ENCODE measurements at regions not wholly inside any gene's neighbourhood (a gene's known extent, or its start where the extent isn't known, plus 50 kb on each side); places are given as distances from the start of the nearest gene placed in this dataset.

DNA sequence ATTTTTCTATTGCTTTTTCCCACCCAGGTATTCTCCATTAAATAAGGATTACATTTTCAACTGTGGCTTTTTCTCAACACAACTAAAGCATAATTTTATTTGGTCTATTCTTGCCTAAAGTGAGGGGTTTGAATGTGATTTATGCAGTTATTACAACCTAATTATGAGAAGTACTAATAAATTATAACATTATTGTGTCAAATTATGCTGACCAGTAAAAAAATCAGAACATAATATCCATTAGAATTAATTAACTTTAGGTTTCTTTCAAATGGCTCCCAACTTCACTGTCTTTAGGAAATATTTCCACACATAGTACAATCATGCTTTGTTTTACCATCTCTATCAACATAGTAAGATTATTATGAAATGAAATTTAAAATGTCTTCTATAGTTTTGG, 1293.9 kb downstream of the FSTL5 start:
- Histone ChIP-seq H3K27me3 (ENCODE audit: control insufficient read depth, insufficient read depth, low read length) (no peaks in the 10 kb centered on the region), H2AFZ (no peak overlapping the region), H3K4me1 (no peaks in the 10 kb centered on the region), H3K4me2 (ENCODE audit: low read length) (no peak overlapping the region), H3K27ac (no peak overlapping the region), H3K9me3 (ENCODE audit: control insufficient read depth, low read length) (no peaks in the 10 kb centered on the region), H3K79me2 (no peaks in the 10 kb centered on the region), H3K4me3 (ENCODE audit: low read depth, low read length) (no peak overlapping the region), H3K9ac (no peak overlapping the region), H3K36me3 (ENCODE audit: control insufficient read depth, insufficient read depth, low read length) (no peaks in the 10 kb centered on the region)
- TF ChIP-seq, protein P1, sequence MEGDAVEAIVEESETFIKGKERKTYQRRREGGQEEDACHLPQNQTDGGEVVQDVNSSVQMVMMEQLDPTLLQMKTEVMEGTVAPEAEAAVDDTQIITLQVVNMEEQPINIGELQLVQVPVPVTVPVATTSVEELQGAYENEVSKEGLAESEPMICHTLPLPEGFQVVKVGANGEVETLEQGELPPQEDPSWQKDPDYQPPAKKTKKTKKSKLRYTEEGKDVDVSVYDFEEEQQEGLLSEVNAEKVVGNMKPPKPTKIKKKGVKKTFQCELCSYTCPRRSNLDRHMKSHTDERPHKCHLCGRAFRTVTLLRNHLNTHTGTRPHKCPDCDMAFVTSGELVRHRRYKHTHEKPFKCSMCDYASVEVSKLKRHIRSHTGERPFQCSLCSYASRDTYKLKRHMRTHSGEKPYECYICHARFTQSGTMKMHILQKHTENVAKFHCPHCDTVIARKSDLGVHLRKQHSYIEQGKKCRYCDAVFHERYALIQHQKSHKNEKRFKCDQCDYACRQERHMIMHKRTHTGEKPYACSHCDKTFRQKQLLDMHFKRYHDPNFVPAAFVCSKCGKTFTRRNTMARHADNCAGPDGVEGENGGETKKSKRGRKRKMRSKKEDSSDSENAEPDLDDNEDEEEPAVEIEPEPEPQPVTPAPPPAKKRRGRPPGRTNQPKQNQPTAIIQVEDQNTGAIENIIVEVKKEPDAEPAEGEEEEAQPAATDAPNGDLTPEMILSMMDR (IDR thresholded peaks at IDR 0.05) = no peak

DNA sequence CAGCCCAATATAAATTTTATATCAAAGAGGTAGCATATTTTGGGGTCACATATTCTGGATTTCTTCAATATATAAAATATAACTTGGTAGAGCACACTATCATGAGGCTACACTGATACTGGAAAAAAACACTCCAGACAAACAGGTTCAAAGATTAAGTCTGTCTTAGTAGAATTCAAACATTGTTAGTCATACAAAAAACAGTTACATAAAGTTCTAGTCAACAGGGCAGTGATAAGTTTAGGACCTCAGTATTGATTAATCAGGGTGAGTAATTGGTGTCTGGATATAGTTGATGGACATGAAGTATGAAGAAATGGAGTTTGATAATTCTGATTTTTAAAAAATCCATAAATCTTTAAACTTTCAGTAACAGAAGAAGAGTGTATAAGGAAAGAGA, 1291.3 kb downstream of the FSTL5 start:
- H3K4me2 ChIP-seq (ENCODE audit: low read length) = no peak overlapping the region
- H3K27ac ChIP-seq = no peak overlapping the region
- no peaks in the 10 kb centered on the region for H3K27me3 ChIP-seq (ENCODE audit: control insufficient read depth, insufficient read depth, low read length)
- H3K9ac ChIP-seq = no peak overlapping the region
- H3K4me1 ChIP-seq = no peaks in the 10 kb centered on the region
- TF ChIP-seq, protein P1 (IDR thresholded peaks at IDR 0.05) = no peak
- H3K79me2 ChIP-seq = no peaks in the 10 kb centered on the region
- no peak overlapping the region for H3K4me3 ChIP-seq (ENCODE audit: low read depth, low read length)
- no peaks in the 10 kb centered on the region for H3K36me3 ChIP-seq (ENCODE audit: control insufficient read depth, insufficient read depth, low read length)
- no peaks in the 10 kb centered on the region for H3K9me3 ChIP-seq (ENCODE audit: control insufficient read depth, low read length)
- H2AFZ ChIP-seq = no peak overlapping the region

DNA sequence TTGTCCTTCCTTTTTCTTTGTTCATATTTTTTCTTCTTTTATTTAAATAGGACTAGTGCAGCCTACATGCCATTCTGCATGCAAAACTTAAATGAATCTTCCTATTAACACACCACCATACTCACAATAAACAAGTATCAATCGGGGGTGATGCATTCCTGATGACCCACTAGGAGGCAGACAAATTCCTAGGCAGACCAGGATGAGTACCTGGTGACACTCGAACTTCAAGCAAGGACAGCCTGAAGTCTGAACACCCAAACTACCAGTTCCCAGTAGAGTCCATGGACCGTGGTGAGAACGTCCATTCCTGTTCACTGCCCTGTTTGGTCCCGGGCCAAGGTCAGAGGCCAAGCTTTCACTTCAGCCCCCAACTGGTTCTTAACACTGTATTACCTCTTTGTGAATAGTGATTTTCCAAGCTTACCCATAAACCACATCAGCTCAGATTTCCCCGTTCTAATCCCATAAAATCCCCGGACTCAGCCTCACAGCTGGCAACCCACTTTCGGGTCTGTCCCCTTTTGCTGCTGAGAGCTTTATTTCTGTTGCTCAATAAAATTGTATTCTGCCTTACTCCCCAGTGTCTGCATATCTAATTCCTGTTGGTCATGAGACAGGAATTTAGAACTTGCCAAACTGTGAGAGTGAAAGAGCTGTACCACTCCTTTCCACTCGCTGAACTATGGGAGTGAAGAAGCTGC, 1286.6 kb downstream of the FSTL5 start:
- no peaks in the 10 kb centered on the region for H3K4me1 ChIP-seq
- H3K9ac ChIP-seq = no peak overlapping the region
- H3K9me3 ChIP-seq (ENCODE audit: control insufficient read depth, low read length) = no peaks in the 10 kb centered on the region
- H3K79me2 ChIP-seq = no peaks in the 10 kb centered on the region
- H3K4me2 ChIP-seq (ENCODE audit: low read length) = no peak overlapping the region
- H3K27ac ChIP-seq = no peak overlapping the region
- H3K4me3 ChIP-seq (ENCODE audit: low read depth, low read length) = no peak overlapping the region
- no peak overlapping the region for H2AFZ ChIP-seq
- TF ChIP-seq, protein P1 (IDR thresholded peaks at IDR 0.05) = no peak
- H3K27me3 ChIP-seq (ENCODE audit: control insufficient read depth, insufficient read depth, low read length) = no peaks in the 10 kb centered on the region
- no peaks in the 10 kb centered on the region for H3K36me3 ChIP-seq (ENCODE audit: control insufficient read depth, insufficient read depth, low read length)

DNA sequence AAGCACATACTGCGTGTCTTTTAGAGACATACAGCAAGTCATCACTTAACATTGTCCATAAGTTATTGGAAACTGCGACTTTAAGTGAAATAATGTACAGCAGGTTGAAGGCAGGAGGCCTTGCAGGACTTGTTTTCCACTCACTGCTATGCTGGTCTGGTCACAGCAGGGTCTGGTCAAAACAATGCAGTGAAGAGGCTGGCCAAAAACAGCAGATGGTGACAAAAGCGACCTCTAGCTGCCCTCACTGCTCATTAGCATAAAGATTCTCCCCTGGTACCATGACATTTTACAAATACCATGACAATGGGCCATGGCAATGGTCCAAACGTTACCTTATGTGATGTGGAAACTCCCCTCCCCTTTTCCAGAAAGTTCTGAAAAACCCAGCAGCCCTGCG, 1283.6 kb downstream of the FSTL5 start:
- H3K4me3 ChIP-seq (ENCODE audit: low read depth, low read length) = no peak overlapping the region
- H3K4me1 ChIP-seq = no peaks in the 10 kb centered on the region
- H3K27me3 ChIP-seq (ENCODE audit: control insufficient read depth, insufficient read depth, low read length) = no peaks in the 10 kb centered on the region
- no peak overlapping the region for H3K4me2 ChIP-seq (ENCODE audit: low read length)
- H3K79me2 ChIP-seq = no peaks in the 10 kb centered on the region
- no peak overlapping the region for H3K27ac ChIP-seq
- H3K9ac ChIP-seq = no peak overlapping the region
- no peak overlapping the region for H2AFZ ChIP-seq
- H3K36me3 ChIP-seq (ENCODE audit: control insufficient read depth, insufficient read depth, low read length) = no peaks in the 10 kb centered on the region
- TF ChIP-seq, protein P1 (IDR thresholded peaks at IDR 0.05) = no peak
- H3K9me3 ChIP-seq (ENCODE audit: control insufficient read depth, low read length) = no peaks in the 10 kb centered on the region

GRCh38 chr4:160887668-160888067, 1276.1 kb downstream of the FSTL5 start:
- H3K9ac ChIP-seq = no peak overlapping the region
- no peaks in the 10 kb centered on the region for H3K36me3 ChIP-seq (ENCODE audit: control insufficient read depth, insufficient read depth, low read length)
- H3K4me2 ChIP-seq (ENCODE audit: low read length) = no peak overlapping the region
- TF ChIP-seq, protein P1 (IDR thresholded peaks at IDR 0.05) = no peak
- no peaks in the 10 kb centered on the region for H3K79me2 ChIP-seq
- H3K27ac ChIP-seq = no peak overlapping the region
- H3K4me1 ChIP-seq = no peaks in the 10 kb centered on the region
- no peak overlapping the region for H3K4me3 ChIP-seq (ENCODE audit: low read depth, low read length)
- H3K9me3 ChIP-seq (ENCODE audit: control insufficient read depth, low read length) = no peaks in the 10 kb centered on the region
- no peak overlapping the region for H2AFZ ChIP-seq
- H3K27me3 ChIP-seq (ENCODE audit: control insufficient read depth, insufficient read depth, low read length) = no peaks in the 10 kb centered on the region

Measured in parathyroid adenoma (tissue), 2 donors.